NOMO-1 treated with DMSO at 0.1 percent for 48 hours (cell line): ENCODE measurements at regions not wholly inside any gene's neighbourhood (a gene's known extent, or its start where the extent isn't known, plus 50 kb on each side); places are given as distances from the start of the nearest gene placed in this dataset.
"Not testable (repeated sequence)": the region's sequence is repeated elsewhere in the genome, so short reads cannot be mapped to it uniquely, and the experiment has no call there.

Source experiments
- DNase-seq: peaks from one replicate; lab custom pipeline; 2025; ENCODE audit not compliant: unreplicated experiment; lab: John Stamatoyannopoulos, UW

GRCh38 chr11:89545691-89546090 is 54.5 kb upstream of the NOX4 start:
- no peak for DNase-seq

- not testable (repeated sequence) for DNase-seq
These were observed 64.6 kb upstream of the NOX4 start for GRCh38 chr11:89555781-89556180.

- not testable (repeated sequence) for DNase-seq
These were observed 65.8 kb upstream of the NOX4 start for GRCh38 chr11:89556731-89557707.

GRCh38 chr11:89560598-89560997 is 69.4 kb upstream of the NOX4 start:
- DNase-seq: not testable (repeated sequence)

GRCh38 chr11:89562731-89563130 is 71.6 kb upstream of the NOX4 start:
- not testable (repeated sequence) for DNase-seq

- DNase-seq: no peak
These were observed 75.8 kb upstream of the NOX4 start for GRCh38 chr11:89566972-89567371.

GRCh38 chr11:89569387-89569786 is 78.2 kb upstream of the NOX4 start:
- not testable (repeated sequence) for DNase-seq

GRCh38 chr11:89571706-89572105 is 80.5 kb upstream of the NOX4 start:
- not testable (repeated sequence) for DNase-seq

GRCh38 chr11:89575846-89576245 is 84.7 kb upstream of the NOX4 start:
- not testable (repeated sequence) for DNase-seq

GRCh38 chr11:89577428-89577827 is 86.3 kb upstream of the NOX4 start:
- not testable (repeated sequence) for DNase-seq

- no peak for DNase-seq
These were observed 92.4 kb upstream of the NOX4 start for GRCh38 chr11:89583580-89583979.

- not testable (repeated sequence) for DNase-seq
These were observed 93.9 kb upstream of the NOX4 start for GRCh38 chr11:89585046-89585445.

- not testable (repeated sequence) for DNase-seq
These were observed 94.3 kb upstream of the NOX4 start for GRCh38 chr11:89585471-89585870.

GRCh38 chr11:89589413-89589812 is 98.2 kb upstream of the NOX4 start:
- not testable (repeated sequence) for DNase-seq

- not testable (repeated sequence) for DNase-seq
These were observed 98.9 kb upstream of the NOX4 start for GRCh38 chr11:89590008-89590632.

GRCh38 chr11:89601263-89601662 is 108.8 kb upstream of the TRIM77 start:
- DNase-seq: not testable (repeated sequence)

- DNase-seq: no peak
These were observed 105.8 kb upstream of the TRIM77 start for GRCh38 chr11:89604281-89604680.

- DNase-seq: not testable (repeated sequence)
These were observed 103.3 kb upstream of the TRIM77 start for GRCh38 chr11:89606845-89607244.

- not testable (repeated sequence) for DNase-seq
These were observed 102.6 kb upstream of the TRIM77 start for GRCh38 chr11:89607497-89607896.

GRCh38 chr11:89608234-89608966 is 101.7 kb upstream of the TRIM77 start:
- no peak for DNase-seq

- peak; percentile 8 for DNase-seq
These were observed 98.0 kb upstream of the TRIM77 start for GRCh38 chr11:89612096-89612495.
